ENCODE measurements at regions not wholly inside any gene's neighbourhood (a gene's known extent, or its start where the extent isn't known, plus 50 kb on each side); places are given as distances from the start of the nearest gene placed in this dataset.

DNA sequence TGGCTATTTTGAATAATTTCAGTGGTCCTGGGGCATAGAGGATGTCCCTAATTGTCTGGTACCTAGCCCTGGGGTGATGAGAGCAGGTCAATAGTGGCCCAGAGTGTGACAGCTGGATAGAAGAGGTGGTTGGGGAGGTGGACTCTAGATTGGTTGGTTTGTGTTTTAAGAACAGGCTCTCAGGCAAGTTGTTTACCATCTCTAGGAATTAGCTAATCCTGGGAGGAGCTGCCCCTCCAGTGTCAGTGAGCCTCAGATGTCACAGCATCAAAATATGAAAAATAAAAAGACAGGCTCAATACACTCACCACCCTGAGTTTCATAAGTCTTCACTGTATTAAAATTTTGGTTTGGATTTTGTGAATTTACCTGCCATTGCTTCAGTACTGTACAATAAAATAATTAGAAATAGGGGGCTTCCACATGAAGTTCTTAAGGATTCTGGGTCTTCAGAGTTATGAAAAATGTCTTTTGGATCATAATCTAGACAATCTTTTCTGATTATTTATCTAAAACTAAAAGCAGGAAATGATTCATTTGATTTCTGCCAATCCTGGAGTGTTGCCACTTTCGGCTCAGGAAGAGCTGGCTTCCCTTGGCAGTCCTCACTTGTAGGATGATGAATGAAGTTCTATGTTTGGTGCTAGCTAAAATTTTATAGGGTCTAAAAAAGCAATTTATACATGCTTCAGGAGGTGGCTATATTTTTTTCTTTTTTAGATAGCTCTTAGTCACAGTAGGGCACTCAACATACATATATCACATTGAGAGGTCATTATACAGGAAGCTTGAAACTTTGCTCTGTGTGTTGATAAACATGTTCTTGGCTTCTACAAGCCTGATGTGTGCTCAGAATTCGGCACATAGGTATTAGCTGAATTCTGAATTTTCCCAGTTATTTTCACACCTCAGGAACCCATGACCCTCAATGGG, 395.1 kb downstream of the RAB28 start:
- Histone ChIP-seq H3K4me3 (no peak overlapping the region), H3K27ac (peak overlapping the region in 8 of 21 experiments; percentile 4 to 49 (median 18))

DNA sequence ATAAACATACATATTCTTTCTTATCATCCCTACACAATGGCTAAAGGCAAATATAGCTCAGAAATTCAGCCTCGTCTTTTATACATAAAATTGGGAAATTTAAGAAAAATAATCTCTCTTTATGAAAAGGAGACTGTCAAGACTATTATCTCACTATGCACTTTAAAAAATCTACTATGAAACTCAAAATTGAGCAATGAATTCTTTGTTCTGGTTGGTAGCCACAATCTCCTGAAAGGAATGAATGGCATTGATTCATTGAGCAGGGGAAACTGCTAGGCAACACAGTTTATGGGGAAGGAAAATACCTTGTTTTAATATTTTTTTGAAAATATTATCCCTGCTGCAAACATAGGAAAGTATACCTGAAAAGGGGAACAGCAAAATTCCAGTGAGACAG, 397.1 kb downstream of the RAB28 start:
- H3K27ac ChIP-seq, result no peak overlapping the region
- H3K4me3 ChIP-seq, result no peak overlapping the region

- H3K4me3 ChIP-seq, result no peak overlapping the region
- H3K27ac ChIP-seq, result no peak overlapping the region
Observed at GRCh38 chr4:13084210-13084609, 399.9 kb downstream of the RAB28 start.

DNA sequence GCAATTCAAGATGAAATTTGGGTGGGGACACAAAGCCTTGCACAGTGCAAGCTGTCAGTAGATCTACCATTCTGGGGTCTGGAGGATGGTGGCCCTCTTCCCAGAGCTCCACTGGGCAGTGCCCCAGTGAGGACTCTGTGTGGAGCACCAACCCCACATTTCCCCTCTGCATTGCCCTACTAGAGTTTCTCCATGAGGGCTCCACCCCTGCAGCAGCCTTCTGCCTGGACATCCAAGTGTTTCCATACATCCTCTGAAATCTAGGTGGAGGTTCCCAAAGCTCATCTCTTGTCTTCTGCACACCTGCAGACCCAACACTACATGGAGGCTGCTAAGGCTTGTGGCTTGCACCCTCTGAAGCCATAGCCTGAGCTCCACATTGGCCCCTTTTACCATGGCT, 402.3 kb downstream of the RAB28 start:
- Histone ChIP-seq H3K27ac (no peak overlapping the region), H3K4me3 (no peak overlapping the region)

- Histone ChIP-seq H3K27ac (no peak overlapping the region), H3K4me3 (no peak overlapping the region)
Observed at GRCh38 chr4:13067077-13067476, 417.1 kb downstream of the RAB28 start.

DNA sequence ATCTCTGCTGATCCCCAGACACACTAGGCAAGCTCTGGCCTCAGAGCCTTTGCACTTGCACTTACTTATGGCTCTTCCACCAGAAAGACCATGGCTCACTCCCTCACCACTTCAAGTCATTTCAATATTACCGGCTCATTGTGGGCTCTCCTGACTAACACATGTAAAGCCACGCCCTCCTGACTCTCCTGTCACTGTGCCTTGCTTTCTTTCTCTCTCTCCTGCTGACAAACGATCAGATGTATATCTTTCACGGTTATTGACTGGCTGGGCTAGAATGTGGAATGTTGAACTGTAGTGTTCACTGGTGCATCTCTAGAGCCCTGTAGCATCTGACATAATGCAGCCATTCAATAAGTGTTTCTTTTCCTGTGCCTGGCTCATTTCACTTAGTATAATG, 425.1 kb downstream of the RAB28 start:
- H3K27ac ChIP-seq, result no peak overlapping the region
- no peak overlapping the region for H3K4me3 ChIP-seq

DNA sequence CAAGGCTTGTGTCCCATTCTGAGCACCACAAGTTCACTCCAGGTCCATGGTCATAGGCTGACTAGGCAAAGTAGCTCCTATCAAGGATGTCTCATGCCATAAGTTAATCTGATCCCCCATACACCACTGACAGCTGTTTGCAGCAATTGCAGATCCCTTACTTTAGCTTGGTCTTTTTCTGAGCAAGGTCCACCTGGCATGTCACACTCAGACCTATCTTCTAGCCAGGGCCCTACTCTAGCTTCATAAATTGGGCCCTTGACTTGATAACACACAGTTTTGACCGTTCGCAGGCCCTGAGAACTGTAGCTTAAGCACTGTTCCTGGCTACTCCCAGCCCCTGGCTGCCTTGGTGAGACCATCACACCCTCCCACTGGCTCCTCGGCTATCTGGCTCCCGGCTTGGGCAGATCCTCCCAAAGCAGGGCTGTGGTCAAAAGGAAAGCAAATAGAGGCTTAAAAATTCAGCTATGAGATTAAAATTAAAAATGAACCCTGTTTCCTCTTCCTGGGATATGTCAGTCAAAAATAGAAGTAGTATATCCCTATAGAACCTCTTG, 427.4 kb downstream of the RAB28 start:
- peak overlapping the region in 3 of 21 experiments; percentile 17 to 59 (median 53) for H3K27ac ChIP-seq

GRCh38 chr4:13054420-13054970, 429.6 kb downstream of the RAB28 start:
- Histone ChIP-seq H3K4me3 (no peak overlapping the region), H3K27ac (no peak overlapping the region)

More for the DNA sequence above, 427.4 kb downstream of the RAB28 start:
- H3K4me3 ChIP-seq, result no peak overlapping the region

DNA sequence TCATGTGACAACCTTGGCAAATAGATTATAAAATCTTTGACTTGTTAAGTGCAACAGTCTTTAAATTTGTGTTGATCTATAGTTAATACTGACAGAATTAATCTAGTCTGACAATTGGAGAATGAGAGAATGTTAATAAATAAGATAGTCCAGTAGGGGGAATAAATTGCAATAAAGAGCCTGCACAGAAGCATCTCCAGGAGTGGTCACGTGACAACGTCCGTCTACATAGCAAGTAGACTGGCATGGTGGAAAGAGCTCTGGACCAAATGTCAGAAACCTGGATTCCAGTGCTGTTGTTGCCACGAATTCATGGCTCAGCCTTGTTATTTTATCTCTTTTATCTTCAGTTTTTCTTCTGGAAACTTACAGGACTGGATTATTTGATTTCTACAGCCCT, 436.5 kb downstream of the RAB28 start:
- Histone ChIP-seq H3K4me3 (no peak overlapping the region), H3K27ac (no peak overlapping the region)

DNA sequence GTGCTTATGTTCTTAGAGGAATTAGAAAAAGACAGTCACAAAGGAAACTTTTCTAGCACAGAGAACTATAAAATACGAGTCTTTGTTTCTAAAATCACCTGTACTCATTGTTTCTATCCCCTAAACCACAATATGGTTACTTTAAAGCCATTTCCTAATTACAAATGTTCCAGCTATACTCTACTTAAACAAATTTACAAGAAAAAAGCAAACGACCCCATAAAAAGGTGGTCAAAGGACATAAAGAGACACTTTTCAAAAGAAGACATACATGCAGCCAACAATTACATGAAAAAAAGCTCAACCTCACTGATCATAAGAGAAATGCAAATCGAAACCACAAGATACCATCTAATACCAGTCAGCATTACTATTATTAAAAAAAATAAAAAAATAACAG, 447.3 kb downstream of the RAB28 start:
- no peak overlapping the region for H3K27ac ChIP-seq
- H3K4me3 ChIP-seq, result no peak overlapping the region

DNA sequence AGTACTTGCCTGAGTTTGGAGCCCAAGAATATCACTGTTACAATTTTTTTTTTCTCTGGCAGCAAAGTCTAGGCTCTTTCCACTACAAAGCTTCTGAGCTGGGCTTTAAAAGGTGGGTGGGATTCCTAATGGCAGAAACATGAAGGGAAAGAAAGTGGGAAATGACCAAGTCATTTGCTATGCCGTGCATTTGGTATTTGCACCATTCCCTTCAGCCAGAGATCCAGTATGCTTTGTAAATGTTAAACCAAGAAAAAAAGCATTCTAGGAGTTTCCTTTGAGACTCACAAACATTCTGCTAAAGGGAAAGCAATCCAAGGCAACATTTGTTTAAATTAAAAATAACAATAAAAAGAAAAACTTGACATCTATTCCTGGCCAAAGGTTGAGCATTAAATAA, 451.2 kb downstream of the RAB28 start:
- Histone ChIP-seq H3K4me3 (no peak overlapping the region), H3K27ac (no peak overlapping the region)

GRCh38 chr4:13024147-13025105, 459.7 kb downstream of the RAB28 start:
- H3K27ac ChIP-seq, result no peak overlapping the region
- H3K4me3 ChIP-seq, result no peak overlapping the region

DNA sequence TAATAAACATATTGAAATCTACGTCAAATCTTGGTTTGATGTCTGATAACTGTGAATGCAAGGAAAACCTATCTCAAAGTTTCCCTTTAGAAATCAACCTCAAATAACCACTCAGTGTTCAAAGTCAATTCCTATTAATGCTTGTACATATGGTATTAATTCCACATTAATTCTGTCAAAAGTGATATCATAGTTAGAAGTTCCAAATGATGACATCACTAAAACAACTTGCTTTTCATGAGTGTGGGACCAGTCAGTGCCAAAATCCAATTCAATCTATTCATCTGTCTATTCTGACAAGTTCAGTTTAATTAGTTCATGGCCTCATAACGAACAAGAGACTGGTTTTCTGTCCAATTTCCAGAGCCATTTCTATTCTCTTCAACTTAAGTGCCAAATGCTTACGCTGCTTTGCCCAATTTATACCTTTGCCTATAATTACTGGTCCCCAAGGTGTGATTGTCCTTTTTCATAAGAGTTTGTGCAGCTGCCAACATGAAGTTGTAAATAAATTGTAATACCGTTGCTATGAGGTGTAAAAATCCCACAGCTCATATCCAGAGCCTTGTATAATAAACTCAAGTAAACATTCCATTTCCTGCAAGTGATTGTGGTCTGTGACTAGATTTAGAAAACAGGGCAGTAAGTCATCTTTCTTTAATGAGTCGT, 476.2 kb downstream of the RAB28 start:
- no peak overlapping the region for H3K27ac ChIP-seq
- H3K4me3 ChIP-seq, result no peak overlapping the region

- Histone ChIP-seq H3K27ac (no peak overlapping the region), H3K4me3 (no peak overlapping the region)
Observed at GRCh38 chr4:12993923-12994322, 490.2 kb downstream of the RAB28 start.

DNA sequence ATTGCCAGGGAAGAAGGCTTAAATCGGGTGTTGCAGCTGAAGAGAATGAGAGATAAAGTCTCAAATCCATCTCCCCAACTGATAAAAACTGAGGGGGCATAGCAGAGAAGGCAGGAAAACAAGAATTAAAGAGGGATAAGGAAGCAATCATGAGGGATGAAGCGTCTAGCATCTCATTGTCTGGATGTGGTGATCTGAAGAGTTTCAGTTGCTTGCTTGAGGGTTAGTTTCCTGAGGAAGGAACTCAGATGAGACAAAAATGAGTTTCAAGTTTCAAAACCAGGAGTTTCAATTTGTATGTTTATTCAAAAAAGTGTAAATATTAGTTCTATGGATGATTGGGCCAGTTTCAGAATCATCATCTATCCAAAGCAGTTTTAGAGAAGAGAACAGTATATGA, 496.9 kb downstream of the RAB28 start:
- Histone ChIP-seq H3K4me3 (no peak overlapping the region), H3K27ac (no peak overlapping the region)

DNA sequence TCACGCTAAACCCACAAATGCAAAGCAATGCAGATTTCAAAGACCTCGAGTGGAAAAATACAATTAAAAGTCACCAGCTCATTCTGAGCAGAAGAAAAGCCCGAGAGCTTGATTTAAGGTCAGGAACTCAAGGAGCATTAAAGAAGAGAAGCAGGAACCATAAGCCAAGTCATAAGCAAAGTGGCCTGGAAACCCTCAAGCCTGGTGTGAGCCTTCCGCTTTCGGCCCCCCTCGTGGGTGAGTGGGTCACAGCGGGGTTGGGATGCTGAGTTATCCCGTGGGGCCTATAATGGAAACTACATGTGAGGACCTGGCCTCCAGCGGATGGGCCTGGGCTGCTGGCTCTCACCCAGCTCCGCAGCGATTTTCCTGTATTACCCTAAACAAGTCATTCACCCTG, 504.3 kb downstream of the RAB28 start:
- no peak overlapping the region for H3K27ac ChIP-seq
- H3K4me3 ChIP-seq, result no peak overlapping the region

DNA sequence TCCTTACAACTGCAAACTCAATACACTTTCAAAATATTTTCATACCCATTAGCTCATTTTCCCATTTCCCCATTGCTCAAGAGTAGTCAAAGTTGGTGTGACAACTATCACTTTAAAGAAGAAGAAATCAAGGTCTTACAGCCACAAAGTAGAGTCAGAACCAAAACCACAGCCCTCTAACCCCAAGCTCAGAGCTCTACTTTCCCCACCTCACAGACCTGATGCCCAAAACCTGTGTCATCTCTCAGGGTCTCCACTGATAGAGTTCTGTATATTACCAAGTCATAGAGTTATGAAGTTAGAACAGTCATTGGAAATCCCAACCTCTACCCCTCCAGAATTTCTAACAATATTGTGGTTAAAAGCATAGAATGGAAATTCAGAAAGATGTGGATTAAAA, 505.8 kb downstream of the RAB28 start:
- Histone ChIP-seq H3K27ac (no peak overlapping the region), H3K4me3 (no peak overlapping the region)

DNA sequence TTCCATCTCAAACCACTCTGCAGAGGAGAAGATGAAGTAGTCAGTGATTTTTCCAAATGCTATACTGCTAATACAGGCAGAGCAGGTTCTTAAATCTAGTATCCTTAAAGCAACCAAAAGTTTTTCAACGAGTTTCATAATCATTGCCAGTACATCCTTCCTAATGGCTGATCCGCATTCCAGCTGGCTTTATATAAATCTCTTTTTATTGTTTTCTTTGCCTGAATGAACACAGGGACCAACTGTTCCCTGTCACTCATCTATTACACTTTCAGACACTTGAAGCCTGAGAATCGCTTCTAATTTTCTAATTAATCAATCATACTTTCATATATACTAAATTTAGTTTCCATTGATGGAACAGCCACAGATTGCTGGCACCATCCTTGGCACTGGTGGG, 508.6 kb downstream of the RAB28 start:
- Histone ChIP-seq H3K27ac (no peak overlapping the region), H3K4me3 (no peak overlapping the region)

DNA sequence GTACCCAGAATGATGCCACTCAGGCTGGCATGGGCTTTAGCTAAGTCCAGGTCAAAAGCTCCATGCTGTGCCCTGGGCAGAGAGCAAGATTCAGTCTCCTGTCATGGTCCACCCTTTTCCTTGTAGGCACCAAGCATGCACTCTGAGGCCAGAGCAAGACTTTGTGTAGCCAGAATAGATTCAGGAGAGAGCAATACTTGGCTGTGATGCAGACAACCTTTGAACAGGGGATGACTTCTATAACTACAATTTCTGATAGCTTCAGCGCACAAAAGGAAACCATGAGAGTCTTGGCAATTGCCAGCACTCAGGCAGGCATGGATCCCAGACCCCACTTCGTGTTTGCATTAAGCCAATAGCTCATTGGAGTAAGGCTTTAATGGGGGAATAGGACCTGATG, 510.6 kb downstream of the RAB28 start:
- no peak overlapping the region for H3K27ac ChIP-seq
- H3K4me3 ChIP-seq, result no peak overlapping the region

GRCh38 chr4:12968345-12968744, 515.8 kb downstream of the RAB28 start:
- H3K4me3 ChIP-seq, result no peak overlapping the region
- no peak overlapping the region for H3K27ac ChIP-seq

All from skin epidermis (tissue), 12 donors.